ENCODE measurements at regions not wholly inside any gene's neighbourhood (a gene's known extent, or its start where the extent isn't known, plus 50 kb on each side); places are given as distances from the start of the nearest gene placed in this dataset.
"Not testable (repeated sequence)": the region's sequence is repeated elsewhere in the genome, so short reads cannot be mapped to it uniquely, and the experiment has no call there.

DNA sequence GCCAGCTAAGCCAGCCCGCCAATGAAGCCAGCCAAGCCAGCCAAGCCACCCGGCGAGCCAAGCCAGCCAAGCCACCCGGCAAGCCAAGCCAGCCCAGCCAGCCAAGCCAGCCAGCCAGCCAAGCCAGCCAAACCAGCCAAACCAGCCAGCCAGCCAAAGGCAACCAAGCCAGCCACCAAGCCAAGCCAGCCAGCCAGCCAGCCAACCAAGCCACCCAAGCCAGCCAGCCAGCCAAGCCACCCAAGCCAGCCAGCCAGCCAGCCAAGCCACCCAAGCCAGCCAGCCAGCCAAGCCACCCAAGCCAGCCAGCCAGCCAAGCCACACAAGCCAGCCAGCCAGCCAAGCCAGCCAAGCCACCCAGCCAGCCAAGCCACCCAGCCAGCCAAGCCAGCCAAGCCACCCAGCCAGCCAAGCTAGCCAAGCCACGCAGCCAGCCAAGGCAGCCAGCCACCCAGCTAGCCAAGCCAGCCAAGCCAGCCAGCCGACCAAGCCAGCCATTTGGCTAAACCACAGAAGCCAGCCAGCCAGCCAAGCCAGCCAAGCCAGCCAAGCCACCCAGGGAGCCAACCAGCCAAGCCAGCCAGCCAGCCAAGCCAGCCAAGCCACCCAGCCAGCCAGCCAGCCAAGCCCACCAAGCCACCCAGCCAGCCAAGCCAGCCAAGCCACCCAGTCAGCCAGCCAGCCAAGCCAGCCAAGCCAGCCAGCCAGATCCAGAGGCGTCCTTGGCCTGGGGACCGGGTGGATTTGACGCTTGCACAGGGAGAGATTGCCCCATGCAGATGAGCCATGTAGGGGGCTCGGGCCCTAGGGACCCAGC is 198.0 kb downstream of the GOLGA6L6 start:
- TF ChIP-seq, protein P1, sequence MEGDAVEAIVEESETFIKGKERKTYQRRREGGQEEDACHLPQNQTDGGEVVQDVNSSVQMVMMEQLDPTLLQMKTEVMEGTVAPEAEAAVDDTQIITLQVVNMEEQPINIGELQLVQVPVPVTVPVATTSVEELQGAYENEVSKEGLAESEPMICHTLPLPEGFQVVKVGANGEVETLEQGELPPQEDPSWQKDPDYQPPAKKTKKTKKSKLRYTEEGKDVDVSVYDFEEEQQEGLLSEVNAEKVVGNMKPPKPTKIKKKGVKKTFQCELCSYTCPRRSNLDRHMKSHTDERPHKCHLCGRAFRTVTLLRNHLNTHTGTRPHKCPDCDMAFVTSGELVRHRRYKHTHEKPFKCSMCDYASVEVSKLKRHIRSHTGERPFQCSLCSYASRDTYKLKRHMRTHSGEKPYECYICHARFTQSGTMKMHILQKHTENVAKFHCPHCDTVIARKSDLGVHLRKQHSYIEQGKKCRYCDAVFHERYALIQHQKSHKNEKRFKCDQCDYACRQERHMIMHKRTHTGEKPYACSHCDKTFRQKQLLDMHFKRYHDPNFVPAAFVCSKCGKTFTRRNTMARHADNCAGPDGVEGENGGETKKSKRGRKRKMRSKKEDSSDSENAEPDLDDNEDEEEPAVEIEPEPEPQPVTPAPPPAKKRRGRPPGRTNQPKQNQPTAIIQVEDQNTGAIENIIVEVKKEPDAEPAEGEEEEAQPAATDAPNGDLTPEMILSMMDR (IDR thresholded peaks at IDR 0.05 in 8 of 11, conservative IDR thresholded peaks at IDR 0.05 in 3 of 11) = not testable (repeated sequence)
- not testable (repeated sequence) for TF ChIP-seq POLR2A (IDR thresholded peaks at IDR 0.05)
